HepG2 (cell line): ENCODE measurements at regions not wholly inside any gene's neighbourhood (a gene's known extent, or its start where the extent isn't known, plus 50 kb on each side); places are given as distances from the start of the nearest gene placed in this dataset.

Experiments
- EZH2 ChIP-seq: conservative IDR thresholded peaks from 2 replicates; pipeline ENCODE4 v1.6.1; 2012; ENCODE audit warnings: mild to moderate bottlenecking, low read depth, low read length, moderate library complexity
- HDAC2 ChIP-seq: sonication (generic); formaldehyde crosslinking; IDR thresholded peaks from 2 replicates; pipeline ENCODE4 v1.4.0; 2020; ENCODE audit warnings: missing genetic modification reagents
- IKZF4 ChIP-seq: sonication (generic); formaldehyde crosslinking; IDR thresholded peaks from 2 replicates; pipeline ENCODE4 v1.5.1; 2020; ENCODE audit warnings: borderline replicate concordance, mild to moderate bottlenecking, low read depth, missing genetic modification reagents; ENCODE audit errors: not compliant biosample characterization
- KAT8 ChIP-seq: IDR thresholded peaks from 2 replicates; pipeline ENCODE4 v1.6.1; 2016; ENCODE audit warnings: missing genetic modification reagents, missing compliant biosample characterization
- WIZ ChIP-seq: sonication (generic); formaldehyde crosslinking; IDR thresholded peaks from 2 replicates; pipeline ENCODE4 v1.5.1; 2020; ENCODE audit warnings: mild to moderate bottlenecking, missing genetic modification reagents
- ZNF124 ChIP-seq: sonication (generic); formaldehyde crosslinking; IDR thresholded peaks from 2 replicates; pipeline ENCODE4 v1.4.0; 2020; ENCODE audit warnings: missing genetic modification reagents
- ZNF318 ChIP-seq: sonication (generic); formaldehyde crosslinking; IDR thresholded peaks from 2 replicates; pipeline ENCODE4 v1.4.0; 2020; ENCODE audit warnings: mild to moderate bottlenecking, missing genetic modification reagents
- TF ChIP-seq, protein P1 (sequence below): sonication (generic); formaldehyde crosslinking; IDR thresholded peaks from 2 replicates; pipeline ENCODE4 v1.5.0; 2020; ENCODE audit warnings: mild to moderate bottlenecking, missing genetic modification reagents, moderate library complexity
- TF ChIP-seq, protein P2 (sequence below): sonication (generic); formaldehyde crosslinking; IDR thresholded peaks from 2 replicates; pipeline ENCODE4 v1.9.0; 2021; ENCODE audit warnings: missing genetic modification reagents, borderline replicate concordance
- TF ChIP-seq, protein P3 (sequence below): sonication (generic); formaldehyde crosslinking; conservative IDR thresholded peaks from 2 replicates; pipeline ENCODE4 v1.4.0; 2020; ENCODE audit warnings: missing genetic modification reagents
- TF ChIP-seq, protein P4 (sequence below): IDR thresholded peaks from 2 replicates; pipeline ENCODE4 v1.6.1; 2012; ENCODE audit warnings: inconsistent platforms

GRCh38 chr2:174681099-174682006 is 82.9 kb downstream of the CHRNA1 start:
- TF ChIP-seq, protein P1, sequence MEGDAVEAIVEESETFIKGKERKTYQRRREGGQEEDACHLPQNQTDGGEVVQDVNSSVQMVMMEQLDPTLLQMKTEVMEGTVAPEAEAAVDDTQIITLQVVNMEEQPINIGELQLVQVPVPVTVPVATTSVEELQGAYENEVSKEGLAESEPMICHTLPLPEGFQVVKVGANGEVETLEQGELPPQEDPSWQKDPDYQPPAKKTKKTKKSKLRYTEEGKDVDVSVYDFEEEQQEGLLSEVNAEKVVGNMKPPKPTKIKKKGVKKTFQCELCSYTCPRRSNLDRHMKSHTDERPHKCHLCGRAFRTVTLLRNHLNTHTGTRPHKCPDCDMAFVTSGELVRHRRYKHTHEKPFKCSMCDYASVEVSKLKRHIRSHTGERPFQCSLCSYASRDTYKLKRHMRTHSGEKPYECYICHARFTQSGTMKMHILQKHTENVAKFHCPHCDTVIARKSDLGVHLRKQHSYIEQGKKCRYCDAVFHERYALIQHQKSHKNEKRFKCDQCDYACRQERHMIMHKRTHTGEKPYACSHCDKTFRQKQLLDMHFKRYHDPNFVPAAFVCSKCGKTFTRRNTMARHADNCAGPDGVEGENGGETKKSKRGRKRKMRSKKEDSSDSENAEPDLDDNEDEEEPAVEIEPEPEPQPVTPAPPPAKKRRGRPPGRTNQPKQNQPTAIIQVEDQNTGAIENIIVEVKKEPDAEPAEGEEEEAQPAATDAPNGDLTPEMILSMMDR, result no peak
- TF ChIP-seq EZH2 (no peak), ZNF318 (CRISPR knock-in tag) (no peak), HDAC2 (CRISPR knock-in tag) (no peak), KAT8 (CRISPR knock-in tag) (no peak), ZNF124 (CRISPR knock-in tag) (no peak), WIZ (CRISPR knock-in tag) (no peak), IKZF4 (CRISPR knock-in tag) (no peak)
- TF ChIP-seq, protein P2, sequence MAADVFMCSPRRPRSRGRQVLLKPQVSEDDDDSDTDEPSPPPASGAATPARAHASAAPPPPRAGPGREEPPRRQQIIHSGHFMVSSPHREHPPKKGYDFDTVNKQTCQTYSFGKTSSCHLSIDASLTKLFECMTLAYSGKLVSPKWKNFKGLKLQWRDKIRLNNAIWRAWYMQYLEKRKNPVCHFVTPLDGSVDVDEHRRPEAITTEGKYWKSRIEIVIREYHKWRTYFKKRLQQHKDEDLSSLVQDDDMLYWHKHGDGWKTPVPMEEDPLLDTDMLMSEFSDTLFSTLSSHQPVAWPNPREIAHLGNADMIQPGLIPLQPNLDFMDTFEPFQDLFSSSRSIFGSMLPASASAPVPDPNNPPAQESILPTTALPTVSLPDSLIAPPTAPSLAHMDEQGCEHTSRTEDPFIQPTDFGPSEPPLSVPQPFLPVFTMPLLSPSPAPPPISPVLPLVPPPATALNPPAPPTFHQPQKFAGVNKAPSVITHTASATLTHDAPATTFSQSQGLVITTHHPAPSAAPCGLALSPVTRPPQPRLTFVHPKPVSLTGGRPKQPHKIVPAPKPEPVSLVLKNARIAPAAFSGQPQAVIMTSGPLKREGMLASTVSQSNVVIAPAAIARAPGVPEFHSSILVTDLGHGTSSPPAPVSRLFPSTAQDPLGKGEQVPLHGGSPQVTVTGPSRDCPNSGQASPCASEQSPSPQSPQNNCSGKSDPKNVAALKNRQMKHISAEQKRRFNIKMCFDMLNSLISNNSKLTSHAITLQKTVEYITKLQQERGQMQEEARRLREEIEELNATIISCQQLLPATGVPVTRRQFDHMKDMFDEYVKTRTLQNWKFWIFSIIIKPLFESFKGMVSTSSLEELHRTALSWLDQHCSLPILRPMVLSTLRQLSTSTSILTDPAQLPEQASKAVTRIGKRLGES (CRISPR knock-in tag), result no peak
- TF ChIP-seq, protein P3, sequence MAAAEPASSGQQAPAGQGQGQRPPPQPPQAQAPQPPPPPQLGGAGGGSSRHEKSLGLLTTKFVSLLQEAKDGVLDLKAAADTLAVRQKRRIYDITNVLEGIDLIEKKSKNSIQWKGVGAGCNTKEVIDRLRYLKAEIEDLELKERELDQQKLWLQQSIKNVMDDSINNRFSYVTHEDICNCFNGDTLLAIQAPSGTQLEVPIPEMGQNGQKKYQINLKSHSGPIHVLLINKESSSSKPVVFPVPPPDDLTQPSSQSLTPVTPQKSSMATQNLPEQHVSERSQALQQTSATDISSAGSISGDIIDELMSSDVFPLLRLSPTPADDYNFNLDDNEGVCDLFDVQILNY (CRISPR knock-in tag), result no peak
- TF ChIP-seq, protein P4, sequence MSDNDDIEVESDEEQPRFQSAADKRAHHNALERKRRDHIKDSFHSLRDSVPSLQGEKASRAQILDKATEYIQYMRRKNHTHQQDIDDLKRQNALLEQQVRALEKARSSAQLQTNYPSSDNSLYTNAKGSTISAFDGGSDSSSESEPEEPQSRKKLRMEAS, result no peak
